ENCODE measurements at regions not wholly inside any gene's neighbourhood (a gene's known extent, or its start where the extent isn't known, plus 50 kb on each side); places are given as distances from the start of the nearest gene placed in this dataset.

GRCh38 chr18:2471523-2471922, 99.8 kb downstream of the METTL4 start:
- Histone ChIP-seq H3K36me3 (no peaks in the 10 kb centered on the region), H3K9me3 (ENCODE audit: severe bottlenecking) (no peaks in the 10 kb centered on the region), H3K4me3 (ENCODE audit: low read depth, low read length) (no peak overlapping the region), H3K27ac (no peak overlapping the region), H3K27me3 (ENCODE audit: insufficient read depth, low read depth, severe bottlenecking) (no peaks in the 10 kb centered on the region)
- peak; percentile 12 for DNase-seq
- peak; percentile 40 for TF ChIP-seq CTCF (IDR thresholded peaks at IDR 0.05; ENCODE audit: low read depth, low read length)

- Histone ChIP-seq H3K36me3 (no peaks in the 10 kb centered on the region), H3K4me3 (ENCODE audit: low read depth, low read length) (no peak overlapping the region), H3K27me3 (ENCODE audit: insufficient read depth, low read depth, severe bottlenecking) (no peaks in the 10 kb centered on the region), H3K27ac (no peak overlapping the region), H3K9me3 (ENCODE audit: severe bottlenecking) (no peaks in the 10 kb centered on the region)
- no peak for DNase-seq
- TF ChIP-seq CTCF (IDR thresholded peaks at IDR 0.05; ENCODE audit: low read depth, low read length), result no peak
Measured at GRCh38 chr18:2478662-2479061, 92.6 kb downstream of the METTL4 start.

- DNase-seq, result no peak
- Histone ChIP-seq H3K27me3 (ENCODE audit: insufficient read depth, low read depth, severe bottlenecking) (no peaks in the 10 kb centered on the region), H3K36me3 (no peaks in the 10 kb centered on the region), H3K9me3 (ENCODE audit: severe bottlenecking) (no peaks in the 10 kb centered on the region), H3K27ac (no peak overlapping the region), H3K4me3 (ENCODE audit: low read depth, low read length) (no peak overlapping the region)
- TF ChIP-seq CTCF (IDR thresholded peaks at IDR 0.05; ENCODE audit: low read depth, low read length), result no peak
Measured at GRCh38 chr18:2480536-2480935, 90.8 kb downstream of the METTL4 start.

GRCh38 chr18:2482706-2483475, 88.4 kb downstream of the METTL4 start:
- no peaks in the 10 kb centered on the region for H3K36me3 ChIP-seq
- no peak overlapping the region for H3K27ac ChIP-seq
- H3K9me3 ChIP-seq (ENCODE audit: severe bottlenecking), result no peaks in the 10 kb centered on the region
- H3K27me3 ChIP-seq (ENCODE audit: insufficient read depth, low read depth, severe bottlenecking), result no peaks in the 10 kb centered on the region
- no peak for TF ChIP-seq CTCF (IDR thresholded peaks at IDR 0.05; ENCODE audit: low read depth, low read length)
- DNase-seq, result no peak
- H3K4me3 ChIP-seq (ENCODE audit: low read depth, low read length), result no peak overlapping the region

- Histone ChIP-seq H3K36me3 (no peaks in the 10 kb centered on the region), H3K4me3 (ENCODE audit: low read depth, low read length) (no peak overlapping the region), H3K27ac (no peak overlapping the region), H3K9me3 (ENCODE audit: severe bottlenecking) (no peaks in the 10 kb centered on the region), H3K27me3 (ENCODE audit: insufficient read depth, low read depth, severe bottlenecking) (no peaks in the 10 kb centered on the region)
- no peak for TF ChIP-seq CTCF (IDR thresholded peaks at IDR 0.05; ENCODE audit: low read depth, low read length)
- no peak for DNase-seq
Measured at GRCh38 chr18:2485983-2486382, 85.3 kb downstream of the METTL4 start.

GRCh38 chr18:2486426-2486825, 84.9 kb downstream of the METTL4 start:
- no peaks in the 10 kb centered on the region for H3K36me3 ChIP-seq
- no peak for DNase-seq
- H3K27ac ChIP-seq, result no peak overlapping the region
- H3K27me3 ChIP-seq (ENCODE audit: insufficient read depth, low read depth, severe bottlenecking), result no peaks in the 10 kb centered on the region
- no peak for TF ChIP-seq CTCF (IDR thresholded peaks at IDR 0.05; ENCODE audit: low read depth, low read length)
- H3K4me3 ChIP-seq (ENCODE audit: low read depth, low read length), result no peak overlapping the region
- H3K9me3 ChIP-seq (ENCODE audit: severe bottlenecking), result no peaks in the 10 kb centered on the region
